GM18511 (cell line): ENCODE measurements at regions not wholly inside any gene's neighbourhood (a gene's known extent, or its start where the extent isn't known, plus 50 kb on each side); places are given as distances from the start of the nearest gene placed in this dataset.
"Not testable (repeated sequence)": the region's sequence is repeated elsewhere in the genome, so short reads cannot be mapped to it uniquely, and the experiment has no call there.

ENCODE experiments used
- ATAC-seq: cut with Tn5 transposase; IDR thresholded peaks from one replicate; pipeline ENCODE4 v1.9.1; 2021; ENCODE audit warnings: mild to moderate bottlenecking, moderate library complexity; ENCODE audit not compliant: unreplicated experiment

DNA sequence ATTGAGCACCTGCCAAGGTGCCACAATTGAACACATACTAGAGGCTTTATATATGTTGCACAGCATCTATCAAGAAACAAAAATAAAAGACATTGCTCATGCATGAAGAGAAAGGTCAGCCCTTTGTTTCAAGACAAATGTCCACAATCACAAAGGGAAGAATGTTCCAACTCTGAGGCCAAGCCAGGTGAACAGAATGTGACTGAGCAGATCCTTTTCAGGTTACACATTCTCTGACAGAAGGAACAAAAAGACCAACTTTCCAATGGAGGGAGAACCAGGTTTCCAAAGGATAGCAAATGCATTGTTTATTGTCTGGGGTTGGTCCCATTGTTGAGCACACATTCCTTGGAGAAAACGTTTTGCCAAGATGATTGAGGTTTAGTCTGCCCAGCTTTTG lies 50.2 kb upstream of the FAM174B start:
- no peak for ATAC-seq

DNA sequence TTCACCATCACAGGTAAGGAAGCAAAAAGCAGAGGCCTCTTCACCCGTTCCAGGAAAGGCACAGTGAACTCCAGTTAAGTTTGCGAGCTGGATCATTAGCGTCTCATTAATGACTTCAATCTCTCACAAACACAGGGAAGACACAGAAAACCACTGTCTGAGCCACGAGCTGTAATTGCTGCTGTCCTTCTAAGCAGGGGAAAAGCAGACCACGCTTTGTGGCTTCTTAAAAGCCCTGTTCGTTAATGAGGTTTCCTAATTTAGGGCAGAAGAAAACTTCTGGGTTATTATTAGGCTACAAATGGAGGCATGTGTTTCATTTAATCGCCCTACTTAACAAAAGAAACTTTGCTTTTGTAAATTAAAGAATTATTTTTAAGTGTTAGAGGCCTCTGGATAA lies 50.6 kb upstream of the FAM174B start:
- ATAC-seq: no peak

DNA sequence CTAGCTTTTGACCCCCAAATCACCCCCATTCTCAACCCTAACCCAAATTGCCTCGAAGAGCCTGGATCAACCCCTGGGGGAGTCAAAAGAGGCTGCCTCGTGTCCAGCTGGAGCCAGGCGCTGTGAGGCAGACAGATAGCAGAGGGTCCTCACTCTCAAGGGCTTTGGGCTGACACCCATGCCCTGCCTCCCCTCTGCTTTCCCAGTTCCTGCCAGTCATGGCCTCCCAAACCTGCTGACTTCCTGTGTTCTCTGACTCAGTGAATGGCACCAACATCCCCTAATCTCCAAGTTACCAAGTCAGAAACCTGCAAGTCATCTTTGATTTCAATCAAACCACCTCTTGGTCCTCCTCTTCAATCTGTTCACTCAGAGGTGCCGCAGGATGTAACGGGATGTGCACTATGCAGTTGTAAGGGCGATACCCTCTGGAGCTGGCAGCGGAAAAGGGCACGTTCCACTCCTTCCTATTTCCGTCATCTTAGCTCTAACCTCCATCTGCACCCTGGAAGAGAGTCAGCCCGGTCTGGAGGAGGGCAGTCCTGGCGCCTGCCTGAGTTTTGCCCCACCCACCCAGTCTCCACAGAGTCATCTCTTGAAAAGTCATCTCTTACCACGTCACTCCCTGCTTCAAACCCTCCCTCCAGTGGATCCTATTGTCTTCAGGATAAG lies 52.4 kb upstream of the FAM174B start:
- no peak for ATAC-seq

DNA sequence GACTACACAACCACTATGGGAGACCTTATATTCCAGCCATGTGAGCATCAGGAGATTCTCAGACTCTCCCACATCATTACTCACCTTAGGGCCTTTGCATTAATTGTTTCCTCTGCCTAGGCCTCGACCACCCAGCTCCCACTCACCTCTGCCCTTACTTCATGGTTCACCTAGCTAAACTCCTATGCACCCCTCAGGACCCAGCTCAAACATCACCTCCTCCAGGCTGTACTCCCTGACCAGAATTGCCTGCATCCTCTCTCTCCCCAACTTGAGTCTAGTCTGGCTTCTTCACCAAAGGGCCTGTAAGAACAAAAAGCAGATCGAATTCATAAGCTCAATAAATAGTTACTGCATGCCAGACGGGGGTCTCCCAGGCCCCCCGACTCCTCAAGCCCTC lies 53.1 kb upstream of the FAM174B start:
- no peak for ATAC-seq

DNA sequence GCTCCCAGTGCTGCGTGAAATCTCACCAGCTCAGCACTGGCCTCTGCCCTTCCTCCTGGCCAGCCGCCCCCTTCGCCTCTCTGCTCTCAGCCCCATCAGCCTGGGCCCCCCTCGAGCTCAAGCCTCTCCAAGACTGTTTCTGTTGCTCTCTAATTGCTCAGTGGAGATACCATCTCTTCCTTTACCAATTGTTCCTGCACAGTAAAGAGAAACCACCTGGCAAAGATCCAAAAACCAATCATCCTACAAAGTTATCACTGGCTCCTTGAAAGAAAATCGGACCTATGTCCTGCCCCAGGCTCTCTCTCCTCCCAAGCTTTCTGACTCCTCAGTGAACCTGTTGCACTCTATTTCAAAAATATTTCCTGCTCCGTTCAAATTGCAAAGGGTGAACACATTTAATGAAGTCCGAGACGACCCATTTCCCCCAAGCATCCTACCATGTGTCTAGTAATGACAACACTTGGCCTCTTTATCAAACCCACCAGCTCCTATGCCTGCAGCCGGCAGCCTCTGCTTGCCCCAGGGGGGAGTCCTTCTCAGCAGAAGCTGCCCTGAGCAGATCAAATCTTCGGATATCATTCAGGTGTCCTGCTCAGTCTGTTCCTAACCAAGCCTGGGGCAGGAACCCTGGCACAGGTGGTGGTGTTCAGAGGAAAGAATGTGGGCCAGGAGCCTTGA lies 53.7 kb upstream of the FAM174B start:
- no peak for ATAC-seq

DNA sequence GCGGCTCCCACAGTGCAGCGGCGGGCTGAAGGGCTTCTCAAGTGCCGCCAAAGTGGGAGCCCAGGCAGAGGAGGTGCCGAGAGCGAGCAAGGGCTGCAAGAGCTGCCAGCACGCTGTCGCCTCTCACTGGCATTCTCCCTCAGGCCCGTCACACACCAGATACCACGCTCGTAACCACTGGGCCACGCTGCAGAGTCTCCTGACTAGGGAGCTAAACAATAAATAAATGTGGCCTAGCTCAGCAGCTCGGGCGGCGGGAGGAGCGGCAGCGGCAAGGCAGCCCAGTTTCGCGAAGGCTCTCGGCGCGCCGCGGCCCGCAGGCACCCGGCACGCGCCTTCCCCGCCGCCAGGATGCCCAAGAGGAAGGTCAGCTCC lies 55.9 kb upstream of the FAM174B start:
- ATAC-seq: no peak

DNA sequence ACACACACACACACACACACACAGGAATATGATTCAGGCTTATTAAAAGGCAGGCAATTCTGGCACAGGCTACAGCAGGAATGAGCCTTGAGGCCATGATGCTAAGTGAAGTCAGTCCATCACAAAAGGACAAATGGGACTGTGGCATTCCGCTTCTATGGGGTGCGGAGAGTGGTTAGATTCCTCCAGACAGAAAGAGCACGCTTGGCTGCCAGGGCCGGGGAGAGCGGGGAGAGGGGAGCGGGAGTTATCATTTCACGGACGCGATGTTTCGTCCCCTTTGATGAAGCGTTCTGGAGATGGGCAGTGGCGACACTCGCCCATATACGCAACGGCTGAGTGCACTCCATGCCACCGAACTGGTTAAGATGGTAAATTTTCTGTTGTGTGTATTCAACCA lies 58.5 kb upstream of the FAM174B start:
- ATAC-seq: peak; percentile 28

DNA sequence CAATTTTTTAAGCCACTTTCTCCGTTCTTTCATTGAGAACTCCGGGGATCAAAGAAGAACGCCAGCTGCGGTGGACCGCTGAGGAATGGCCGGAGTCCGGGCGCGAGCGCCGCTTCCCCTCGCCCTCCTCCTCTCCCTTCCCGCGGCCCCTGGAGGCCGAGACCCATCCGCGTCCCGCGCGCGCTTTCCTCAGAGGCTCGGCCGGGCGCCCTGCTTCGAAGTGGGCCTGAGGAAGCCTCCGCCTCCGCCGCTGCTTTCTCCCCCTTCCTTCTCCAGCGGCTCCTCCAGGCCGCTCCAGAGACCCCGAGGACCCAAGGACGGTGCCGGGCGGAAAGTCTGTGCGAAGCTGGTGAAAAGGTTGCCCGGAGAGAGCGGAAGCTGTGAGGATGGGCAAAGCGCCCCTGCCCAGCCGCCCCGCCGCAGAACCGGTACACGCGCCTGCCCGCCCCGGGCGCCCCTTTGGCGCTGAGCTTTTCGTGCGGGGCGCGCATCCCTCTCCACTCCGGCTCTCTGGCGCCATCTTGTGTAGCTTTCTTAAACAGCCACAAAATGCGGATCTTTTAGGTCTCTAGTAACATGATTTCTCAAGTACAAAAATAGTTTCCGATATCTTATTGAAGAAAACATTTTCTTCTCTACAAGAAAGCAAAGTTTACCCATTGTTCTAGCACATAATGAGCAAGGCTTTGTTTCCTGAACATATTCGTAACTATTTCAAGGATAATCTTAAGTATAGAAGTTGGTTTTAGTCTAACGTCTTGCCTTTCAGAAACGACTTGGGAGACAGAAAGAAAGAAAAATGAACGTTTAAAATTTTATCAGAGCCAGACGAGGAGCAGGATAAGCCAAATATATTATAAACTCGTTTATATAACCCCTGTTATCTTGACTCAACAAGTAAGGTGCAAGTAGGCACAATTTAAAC lies 59.2 kb upstream of the FAM174B start:
- ATAC-seq: peak; percentile 87

DNA sequence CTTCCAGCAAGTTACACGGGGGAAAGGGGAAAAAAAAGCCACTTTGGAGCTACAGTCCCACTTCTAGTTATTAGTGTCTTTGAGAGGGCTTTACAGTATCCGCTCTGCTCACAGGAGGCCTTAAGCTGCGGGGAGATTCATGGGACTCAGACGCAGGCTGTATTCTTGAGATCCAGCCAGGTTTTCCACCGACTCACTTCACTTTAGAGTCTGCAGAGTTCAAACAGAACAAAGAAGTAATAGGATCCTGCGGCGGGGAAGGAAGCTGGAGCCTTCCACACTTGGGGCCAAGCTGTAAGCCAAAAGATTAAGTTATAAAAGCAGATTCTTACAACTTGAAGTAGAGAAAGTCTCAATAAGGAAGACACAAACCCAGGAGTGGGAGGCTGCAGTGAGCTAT lies 60.2 kb upstream of the FAM174B start:
- ATAC-seq: no peak

DNA sequence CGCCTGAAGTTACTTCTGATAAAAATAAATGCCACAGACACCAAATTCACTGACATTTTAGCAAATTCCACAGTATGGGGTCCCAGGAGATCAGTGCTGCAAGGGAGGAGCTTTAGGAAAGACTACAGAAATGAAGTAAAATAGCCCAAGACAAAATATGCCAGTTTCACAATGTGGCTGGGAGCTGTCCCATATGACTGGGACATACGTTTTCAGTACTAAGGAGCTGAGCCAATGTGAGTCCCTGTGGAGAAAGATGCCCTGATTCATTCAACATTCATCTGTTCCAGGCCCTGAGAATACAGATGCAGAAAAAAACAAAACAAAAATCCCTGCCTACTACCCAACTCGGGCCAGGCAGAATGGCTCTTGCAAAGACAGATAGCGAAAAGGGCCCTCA lies 63.4 kb upstream of the FAM174B start:
- no peak for ATAC-seq

DNA sequence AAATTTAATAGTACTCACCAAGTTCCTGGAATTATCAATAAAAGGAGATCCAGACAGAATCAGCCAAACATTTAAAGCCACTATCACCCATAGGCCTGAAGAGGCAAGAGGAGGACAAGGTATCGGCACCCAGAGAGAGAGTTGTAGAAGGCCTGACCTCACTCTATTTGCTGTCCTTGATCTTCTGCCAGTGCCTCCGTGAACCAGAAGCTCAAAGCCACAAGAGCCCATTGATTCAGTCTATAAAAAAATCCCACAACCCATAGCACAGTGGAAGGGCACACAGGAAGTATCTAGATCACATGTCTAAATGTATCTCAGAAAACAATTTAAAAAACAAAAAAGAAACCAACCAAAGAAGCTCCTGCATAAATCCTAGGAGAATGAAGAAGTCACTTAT lies 68.6 kb upstream of the FAM174B start:
- no peak for ATAC-seq

DNA sequence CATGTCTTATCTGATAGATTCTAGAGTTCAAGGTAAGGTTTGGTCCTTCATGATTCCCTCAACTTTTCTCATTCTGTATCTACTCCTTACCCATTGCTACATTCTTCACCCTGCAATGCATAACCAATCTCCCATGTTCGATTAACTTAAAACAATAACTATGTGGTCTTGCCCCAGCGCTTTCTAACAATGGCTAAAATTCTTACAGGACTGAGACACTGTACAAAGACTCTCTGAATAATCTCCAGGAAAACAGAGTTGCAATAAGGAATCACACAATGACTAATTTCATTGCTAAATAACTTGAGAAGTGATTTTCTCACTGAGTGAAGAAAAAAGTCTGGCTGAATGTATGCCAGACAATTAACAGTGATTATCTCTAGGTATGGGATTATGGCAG lies 69.6 kb upstream of the FAM174B start:
- ATAC-seq: no peak

DNA sequence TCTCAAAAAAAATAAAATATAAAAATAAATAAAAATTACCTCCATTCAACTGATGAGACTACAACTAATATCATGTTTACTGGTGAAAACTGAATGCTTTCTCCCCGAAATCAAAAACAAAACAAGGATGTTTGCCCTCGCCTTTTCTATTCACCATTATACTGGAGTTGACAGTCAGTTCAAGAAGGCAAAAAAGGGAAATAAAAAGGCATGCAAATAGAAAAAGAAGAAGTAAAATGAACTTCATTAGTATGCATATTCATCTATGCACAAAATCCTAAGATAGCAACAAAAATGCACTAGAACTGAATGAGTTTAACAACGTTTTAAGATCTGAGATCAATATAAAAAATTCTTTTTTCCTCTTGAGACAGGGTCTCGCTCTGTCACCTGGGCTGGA lies 72.7 kb upstream of the FAM174B start:
- ATAC-seq: no peak

DNA sequence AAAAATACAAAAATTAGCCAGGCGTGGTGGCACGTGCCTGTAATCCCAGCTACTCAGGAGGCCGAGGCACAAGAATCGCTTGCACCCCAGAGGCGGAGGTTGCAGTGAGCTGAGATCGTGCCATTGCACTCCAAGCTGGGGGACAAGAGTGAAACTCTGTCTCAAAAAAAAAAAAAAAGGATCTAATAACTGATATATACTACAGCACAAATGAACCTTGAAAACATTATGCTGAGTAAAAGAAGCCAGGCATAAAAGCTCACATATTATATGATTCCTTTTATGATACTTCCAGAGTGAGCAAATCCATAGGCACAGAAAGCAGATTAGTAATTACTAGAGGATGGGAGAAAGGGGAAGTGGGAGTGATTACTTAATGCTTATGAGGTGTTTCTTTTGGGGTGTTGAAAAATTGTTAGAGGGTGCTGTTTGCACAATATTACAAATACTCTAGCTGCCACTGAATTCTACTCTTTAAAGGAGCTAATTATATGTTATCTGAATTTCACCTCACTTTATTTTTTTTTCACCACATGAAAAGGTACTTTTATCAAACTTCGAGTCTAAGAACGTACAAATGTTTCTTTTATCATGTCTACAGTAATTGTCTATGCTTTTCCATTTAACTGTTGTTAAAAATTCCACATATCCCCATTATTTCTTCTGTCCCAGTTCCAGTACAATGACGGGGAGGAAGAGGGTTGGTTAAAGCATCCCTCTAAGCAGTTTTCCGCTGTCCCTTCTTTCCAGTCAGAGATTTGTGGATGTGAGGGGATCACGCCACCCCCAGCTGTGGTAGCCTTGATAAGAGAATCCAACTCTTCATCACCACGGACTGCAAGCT lies 77.7 kb upstream of the FAM174B start:
- no peak for ATAC-seq

DNA sequence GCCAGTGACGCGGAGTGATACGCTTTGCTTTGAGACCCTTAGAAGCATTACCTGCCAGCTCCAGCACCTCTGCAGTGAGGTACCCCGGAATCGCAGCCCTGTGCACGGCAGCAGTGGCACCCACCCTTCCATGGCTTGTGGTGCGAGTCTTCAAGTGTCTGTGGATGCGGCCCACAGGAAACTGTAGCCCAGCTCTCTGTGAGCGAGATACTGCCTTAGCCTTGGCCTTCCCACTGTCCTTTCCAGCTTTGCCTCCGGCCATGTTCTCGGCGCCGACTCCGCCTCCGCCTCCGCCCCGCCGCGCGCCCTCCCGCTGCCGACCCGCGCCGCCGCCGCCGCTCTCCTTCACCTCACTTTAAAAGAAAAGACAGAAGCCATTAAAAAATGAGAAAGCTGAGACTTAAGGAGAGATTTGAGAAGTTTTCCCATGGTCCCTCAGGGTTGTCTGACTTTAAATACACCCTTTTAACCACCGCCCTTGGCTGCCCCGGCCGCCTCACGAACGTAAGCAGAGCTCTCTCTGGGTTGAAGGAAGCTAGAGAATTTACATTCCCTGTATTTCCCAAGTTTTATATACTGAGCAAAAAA lies 78.5 kb upstream of the FAM174B start:
- no peak for ATAC-seq

DNA sequence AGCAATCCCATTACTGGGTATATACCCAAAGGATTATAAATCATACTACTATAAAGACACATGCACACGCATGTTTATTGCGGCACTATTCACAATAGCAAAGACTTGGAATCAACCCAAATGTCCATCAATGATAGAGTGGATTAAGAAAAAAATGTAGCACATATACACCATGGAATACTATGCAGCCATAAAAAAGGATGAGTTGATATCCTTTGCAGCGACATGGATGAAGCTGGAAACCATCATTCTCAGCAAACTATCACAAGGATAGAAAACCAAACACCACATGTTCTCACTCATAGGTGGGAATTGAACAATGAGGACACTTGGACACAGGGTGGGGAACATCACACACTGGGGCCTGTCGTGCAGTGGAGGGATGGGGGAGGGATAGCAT lies 83.7 kb upstream of the FAM174B start:
- ATAC-seq: not testable (repeated sequence)

DNA sequence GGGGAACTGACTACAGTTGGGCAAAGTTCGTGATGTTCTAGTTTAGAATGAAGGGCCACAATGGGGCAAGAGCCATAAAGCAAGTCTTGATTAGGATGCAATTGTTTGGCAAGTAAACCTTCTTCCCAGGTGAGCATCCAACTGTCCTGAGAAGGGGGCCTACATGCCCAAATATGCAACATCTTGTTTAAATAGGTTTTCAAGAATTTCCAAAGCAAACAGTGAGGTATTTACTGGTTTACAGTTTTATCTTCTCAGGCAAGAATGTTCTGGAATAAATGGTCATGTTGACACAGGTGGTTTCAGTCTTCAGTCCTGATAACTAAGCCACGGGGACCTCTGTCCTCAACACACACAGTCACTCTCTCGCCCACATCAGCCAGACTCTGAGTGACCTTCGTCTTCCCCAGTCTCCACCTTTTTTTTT lies 90.3 kb upstream of the FAM174B start:
- ATAC-seq: no peak

DNA sequence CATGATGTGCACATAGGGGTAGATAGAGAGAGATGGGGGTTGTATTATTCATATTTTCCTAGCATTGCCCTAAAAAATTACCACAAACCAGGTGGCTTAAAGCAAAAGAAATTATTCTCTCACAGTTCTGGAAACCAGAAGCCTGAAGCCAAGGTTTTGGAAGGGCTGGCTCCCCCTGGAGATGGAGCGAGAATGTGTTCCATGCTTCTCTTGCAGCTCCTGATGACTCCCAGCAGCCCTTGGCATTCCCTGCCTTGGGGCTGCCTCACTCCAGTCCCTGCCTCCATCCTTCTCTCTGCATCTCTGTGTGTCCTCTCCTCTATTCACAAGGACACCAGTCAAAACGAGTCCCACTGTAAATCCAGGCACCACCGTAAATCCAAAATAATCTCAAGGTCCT lies 91.5 kb upstream of the FAM174B start:
- no peak for ATAC-seq

DNA sequence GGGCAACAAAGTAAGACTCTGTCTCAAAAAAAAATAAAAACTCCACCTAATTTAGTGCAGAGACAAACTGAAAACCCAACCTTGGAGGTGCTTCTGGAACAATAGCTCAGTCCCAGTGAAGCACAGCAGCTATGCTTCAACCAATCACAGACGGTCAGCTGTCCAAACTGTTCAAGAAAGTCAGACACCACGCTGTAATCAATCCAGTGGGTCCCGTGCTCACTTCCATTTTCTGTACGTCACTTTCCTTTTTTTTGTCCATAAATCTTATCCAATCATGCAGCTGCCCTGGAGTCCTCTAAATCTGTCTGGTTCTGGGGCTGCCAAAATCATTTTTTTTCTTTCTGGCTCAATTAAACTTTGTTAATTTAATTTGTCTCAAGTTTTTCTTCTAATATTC lies 93.6 kb upstream of the FAM174B start:
- ATAC-seq: no peak

DNA sequence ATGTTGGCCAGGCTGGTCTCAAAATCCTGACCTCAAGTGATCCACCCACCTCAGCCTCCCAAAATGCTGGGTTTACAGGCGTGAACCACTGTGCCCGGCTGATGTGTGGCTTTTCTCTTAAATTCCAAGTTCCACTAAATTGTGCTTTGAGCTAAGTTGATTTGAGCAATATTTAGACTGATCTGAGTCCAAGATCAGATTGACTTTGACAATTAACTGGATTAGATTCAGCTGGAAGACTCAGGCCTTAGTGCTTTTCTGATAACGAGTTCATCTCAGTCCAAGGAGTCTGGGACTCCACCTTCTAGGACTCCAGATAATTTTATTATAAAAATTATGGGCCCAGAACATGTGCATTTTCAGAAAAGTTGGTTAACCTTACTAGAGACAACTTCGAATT lies 94.4 kb upstream of the FAM174B start:
- no peak for ATAC-seq

DNA sequence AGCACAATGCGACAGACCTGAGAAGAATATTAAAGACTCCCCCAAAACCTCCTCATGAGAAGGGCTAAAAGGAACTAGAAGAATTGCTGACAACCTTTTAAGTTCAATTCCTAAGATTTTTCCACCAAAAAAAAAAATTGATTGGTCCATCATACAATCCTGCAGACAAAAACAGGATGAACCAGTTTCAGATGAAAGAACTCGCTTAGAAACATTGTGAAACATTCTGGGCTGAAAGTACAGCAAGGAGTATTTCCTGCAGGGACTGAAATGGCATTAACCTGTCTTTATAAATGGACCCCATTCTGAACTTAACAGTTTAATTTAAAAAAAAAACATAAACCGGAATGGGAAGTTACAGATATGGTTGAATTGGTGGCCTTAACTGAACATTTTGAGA lies 96.0 kb upstream of the FAM174B start:
- ATAC-seq: no peak
